Activated CD4-positive, alpha-beta T cell treated with anti-CD3 and anti-CD28 coated beads, Interleukin-2, amount 50 U/mL, for 1 hour (primary cell): ENCODE measurements at regions not wholly inside any gene's neighbourhood (a gene's known extent, or its start where the extent isn't known, plus 50 kb on each side); places are given as distances from the start of the nearest gene placed in this dataset.
A peak's percentile ranks its signal among the peaks of the same experiment; 100 is the strongest.

ENCODE experiments used
- DNase-seq: peaks from one replicate; pipeline ENCODE4 v3.0.0-alpha.2; 2020

GRCh38 chr3:43206632-43207031, 79.7 kb upstream of the SNRK start:
- DNase-seq = no peak

- DNase-seq = no peak
Observed at GRCh38 chr3:43206105-43206504, 80.2 kb upstream of the SNRK start.

GRCh38 chr3:43203022-43203421, 83.3 kb upstream of the SNRK start:
- DNase-seq = no peak

- DNase-seq = no peak
Observed at GRCh38 chr3:43201581-43201980, 84.8 kb upstream of the SNRK start.

- DNase-seq = no peak
Observed at GRCh38 chr3:43199645-43200306, 86.6 kb upstream of the SNRK start.

- DNase-seq = no peak
Observed at GRCh38 chr3:43198791-43199644, 87.3 kb upstream of the SNRK start.

- no peak for DNase-seq
Observed at GRCh38 chr3:43198301-43198700, 88.0 kb upstream of the SNRK start.

GRCh38 chr3:43197181-43197580, 89.2 kb upstream of the SNRK start:
- DNase-seq = no peak

GRCh38 chr3:43196721-43197120, 89.6 kb upstream of the SNRK start:
- no peak for DNase-seq

GRCh38 chr3:43195115-43195498, 89.2 kb upstream of the POMGNT2 start:
- DNase-seq = no peak

GRCh38 chr3:43194490-43195114, 88.7 kb upstream of the POMGNT2 start:
- DNase-seq = peak; percentile 30

GRCh38 chr3:43194069-43194468, 88.2 kb upstream of the POMGNT2 start:
- DNase-seq = no peak

- no peak for DNase-seq
Observed at GRCh38 chr3:43192028-43192427, 86.1 kb upstream of the POMGNT2 start.

- DNase-seq = no peak
Observed at GRCh38 chr3:43191116-43191515, 85.2 kb upstream of the POMGNT2 start.

- no peak for DNase-seq
Observed at GRCh38 chr3:43190670-43191069, 84.8 kb upstream of the POMGNT2 start.

GRCh38 chr3:43187836-43188479, 82.1 kb upstream of the POMGNT2 start:
- no peak for DNase-seq

GRCh38 chr3:43185983-43186314, 80.1 kb upstream of the POMGNT2 start:
- DNase-seq = no peak

- no peak for DNase-seq
Observed at GRCh38 chr3:43185274-43185982, 79.5 kb upstream of the POMGNT2 start.

GRCh38 chr3:43183456-43183855, 77.6 kb upstream of the POMGNT2 start:
- no peak for DNase-seq

GRCh38 chr3:43181202-43181821, 75.4 kb upstream of the POMGNT2 start:
- peak; percentile 41 for DNase-seq

GRCh38 chr3:43180694-43181093, 74.8 kb upstream of the POMGNT2 start:
- DNase-seq = no peak

GRCh38 chr3:43180027-43180426, 74.1 kb upstream of the POMGNT2 start:
- DNase-seq = peak; percentile 25
